ENCODE measurements at regions not wholly inside any gene's neighbourhood (a gene's known extent, or its start where the extent isn't known, plus 50 kb on each side); places are given as distances from the start of the nearest gene placed in this dataset.
"Not testable (repeated sequence)": the region's sequence is repeated elsewhere in the genome, so short reads cannot be mapped to it uniquely, and the experiment has no call there.

DNA sequence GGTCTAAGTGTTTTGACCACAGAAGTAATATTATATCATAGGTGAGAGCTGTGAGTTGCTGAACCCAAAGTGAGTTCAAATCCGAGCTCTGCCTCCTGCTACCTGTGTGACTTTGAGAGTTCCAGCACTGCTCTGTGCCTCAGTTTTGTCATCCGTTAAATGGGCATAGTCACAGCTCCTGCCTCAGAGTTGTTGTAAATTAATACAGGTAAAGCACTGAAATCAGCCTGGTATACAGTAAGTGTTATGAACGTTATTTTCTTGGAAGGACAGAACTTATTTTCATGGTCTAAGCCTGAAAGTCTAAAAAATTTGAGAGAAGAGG is 65.4 kb upstream of the ZNF195 start:
- not testable (repeated sequence) for DNase-seq (ENCODE audit: low read depth in 2 of 2)

- not testable (repeated sequence) for DNase-seq (ENCODE audit: low read depth in 2 of 2)
Measured at GRCh38 chr11:3443700-3444419, 64.9 kb upstream of the ZNF195 start.

GRCh38 chr11:3437441-3437840 is 58.5 kb upstream of the ZNF195 start:
- DNase-seq (ENCODE audit: low read depth in 2 of 2), result not testable (repeated sequence)

- no peak for DNase-seq (ENCODE audit: low read depth in 2 of 2)
Measured at GRCh38 chr11:3434976-3435375, 56.0 kb upstream of the ZNF195 start.

GRCh38 chr11:3429191-3429590 is 50.2 kb upstream of the ZNF195 start:
- DNase-seq (ENCODE audit: low read depth in 2 of 2), result not testable (repeated sequence)
